ENCODE measurements at regions not wholly inside any gene's neighbourhood (a gene's known extent, or its start where the extent isn't known, plus 50 kb on each side); places are given as distances from the start of the nearest gene placed in this dataset.

DNA sequence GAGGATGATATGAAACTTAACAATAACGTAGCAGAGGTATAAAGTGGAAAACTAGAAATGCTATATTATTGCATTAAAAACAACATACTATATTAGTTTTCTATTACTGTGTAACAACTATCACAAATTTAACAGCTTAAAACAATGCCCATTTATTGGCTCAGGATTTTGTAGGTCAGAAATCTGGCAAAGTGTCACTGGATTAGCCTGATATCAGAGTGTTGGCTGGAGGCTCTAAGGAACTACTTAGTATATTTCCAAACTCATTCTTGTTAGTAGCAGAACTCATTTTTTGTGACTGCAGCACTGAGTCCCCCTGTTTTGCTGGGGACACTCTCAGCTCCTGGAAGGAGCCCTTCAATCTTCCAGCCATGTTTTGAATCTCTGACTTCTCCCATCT, 306.8 kb downstream of the ETV1 start:
- TF ChIP-seq POLR2A (IDR thresholded peaks at IDR 0.05) = no peak
- TF ChIP-seq, protein P1, sequence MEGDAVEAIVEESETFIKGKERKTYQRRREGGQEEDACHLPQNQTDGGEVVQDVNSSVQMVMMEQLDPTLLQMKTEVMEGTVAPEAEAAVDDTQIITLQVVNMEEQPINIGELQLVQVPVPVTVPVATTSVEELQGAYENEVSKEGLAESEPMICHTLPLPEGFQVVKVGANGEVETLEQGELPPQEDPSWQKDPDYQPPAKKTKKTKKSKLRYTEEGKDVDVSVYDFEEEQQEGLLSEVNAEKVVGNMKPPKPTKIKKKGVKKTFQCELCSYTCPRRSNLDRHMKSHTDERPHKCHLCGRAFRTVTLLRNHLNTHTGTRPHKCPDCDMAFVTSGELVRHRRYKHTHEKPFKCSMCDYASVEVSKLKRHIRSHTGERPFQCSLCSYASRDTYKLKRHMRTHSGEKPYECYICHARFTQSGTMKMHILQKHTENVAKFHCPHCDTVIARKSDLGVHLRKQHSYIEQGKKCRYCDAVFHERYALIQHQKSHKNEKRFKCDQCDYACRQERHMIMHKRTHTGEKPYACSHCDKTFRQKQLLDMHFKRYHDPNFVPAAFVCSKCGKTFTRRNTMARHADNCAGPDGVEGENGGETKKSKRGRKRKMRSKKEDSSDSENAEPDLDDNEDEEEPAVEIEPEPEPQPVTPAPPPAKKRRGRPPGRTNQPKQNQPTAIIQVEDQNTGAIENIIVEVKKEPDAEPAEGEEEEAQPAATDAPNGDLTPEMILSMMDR (IDR thresholded peaks at IDR 0.05) = no peak
